GM12892 (cell line): ENCODE measurements at regions not wholly inside any gene's neighbourhood (a gene's known extent, or its start where the extent isn't known, plus 50 kb on each side); places are given as distances from the start of the nearest gene placed in this dataset.

ENCODE experiments used
- DNase-seq: peaks from one replicate; pipeline ENCODE4 v3.0.0; 2011; ENCODE audit not compliant: insufficient read length
- FAIRE-seq: peaks from 2 replicates; lab custom pipeline; 2011; peaks lifted over from hg19 to GRCh38; lab: Jason Lieb, UNC
- POLR2A ChIP-seq: IDR thresholded peaks from 2 replicates; pipeline ENCODE4 v1.6.1; 2011; ENCODE audit warnings: low read depth, low read length, control low read depth
- POLR2AphosphoS5 ChIP-seq: IDR thresholded peaks from 2 replicates; pipeline ENCODE4 v1.6.1; 2011; ENCODE audit warnings: low read depth, low read length, control low read depth
- TAF1 ChIP-seq: IDR thresholded peaks from 2 replicates; pipeline ENCODE4 v1.6.1; 2011; ENCODE audit warnings: low read depth, mild to moderate bottlenecking, control low read depth, low read length, borderline replicate concordance

- no peak for DNase-seq
- TF ChIP-seq TAF1 (no peak), POLR2AphosphoS5 (no peak), POLR2A (no peak)
- no peak for FAIRE-seq
Observed at GRCh38 chr9:90556897-90557675, 85.5 kb downstream of the DIRAS2 start.

DNA sequence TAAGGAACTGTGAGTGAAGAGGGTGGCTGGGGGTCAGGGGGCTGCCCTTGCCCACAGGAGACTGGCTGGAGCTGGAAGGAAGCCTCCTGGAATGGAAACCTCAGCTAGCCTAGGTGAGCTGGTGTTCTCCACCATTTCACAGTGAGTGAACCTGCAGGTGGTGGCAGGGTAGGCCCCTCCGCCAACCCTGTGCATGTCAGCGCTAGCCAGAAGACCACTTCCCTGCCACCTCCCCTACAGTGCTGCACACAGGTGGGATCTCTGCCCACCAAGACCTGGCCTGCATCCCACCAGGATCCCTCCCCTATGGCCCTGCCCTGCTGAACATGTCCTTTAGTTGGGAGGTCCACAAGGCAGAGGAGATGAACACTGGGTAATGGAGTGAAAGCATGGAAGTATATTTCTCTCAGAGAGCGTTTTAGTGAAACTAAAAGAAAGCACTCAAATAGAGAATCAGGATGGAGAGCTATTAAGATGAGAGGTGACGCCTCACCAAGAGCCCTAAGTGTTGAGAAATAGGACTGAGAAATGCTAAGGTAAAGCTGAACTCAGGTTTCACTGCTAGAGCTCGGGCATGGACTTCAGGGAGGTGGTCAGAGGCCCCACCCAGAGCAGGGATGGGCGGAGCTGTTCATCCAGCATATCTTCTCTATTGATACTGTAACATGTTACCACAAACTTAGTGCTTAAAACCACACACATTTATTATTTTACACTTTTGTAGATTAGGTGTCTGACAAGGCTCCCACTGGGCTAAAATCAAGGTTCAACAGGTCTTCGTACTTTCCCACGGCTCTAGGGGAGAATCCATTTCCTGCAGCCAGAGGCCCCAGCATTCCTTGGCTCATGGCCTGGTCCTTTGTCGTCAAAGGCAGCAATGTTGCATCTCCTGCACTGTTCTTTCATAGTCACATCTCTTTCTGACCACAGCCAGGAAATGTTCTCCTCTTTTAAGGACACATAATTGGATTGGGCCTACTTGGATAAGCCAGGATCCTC, 83.2 kb downstream of the DIRAS2 start:
- DNase-seq (no peak), FAIRE-seq (no peak)
- TF ChIP-seq POLR2AphosphoS5 = no peak
- no peak for TF ChIP-seq TAF1
